ENCODE measurements at regions not wholly inside any gene's neighbourhood (a gene's known extent, or its start where the extent isn't known, plus 50 kb on each side); places are given as distances from the start of the nearest gene placed in this dataset.
A peak's percentile ranks its signal among the peaks of the same experiment; 100 is the strongest.

DNA sequence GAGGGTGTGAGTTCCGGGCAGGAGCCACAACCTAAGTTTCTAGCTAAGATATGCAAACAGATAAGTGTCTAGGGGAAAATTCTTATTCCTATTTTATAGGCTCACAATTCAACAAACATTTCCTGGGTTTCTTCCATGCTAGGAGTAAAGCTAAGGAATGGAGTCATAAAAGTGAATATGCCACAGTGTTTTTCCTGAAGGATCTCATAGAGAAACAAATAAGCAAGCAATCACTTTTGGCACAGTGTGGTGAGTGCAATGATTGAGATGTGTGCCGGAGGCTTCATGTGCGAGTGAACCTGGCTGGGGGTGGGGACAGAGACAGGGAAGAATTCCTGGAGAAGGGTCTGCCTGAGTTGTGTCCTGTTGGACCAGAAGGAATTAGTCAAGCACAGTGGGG is 147.4 kb downstream of the TENT5C start:
- no peak overlapping the region for H3K4me3 ChIP-seq (ENCODE audit: low read depth, low read length)
- no peak for DNase-seq (ENCODE audit: low read depth)

DNA sequence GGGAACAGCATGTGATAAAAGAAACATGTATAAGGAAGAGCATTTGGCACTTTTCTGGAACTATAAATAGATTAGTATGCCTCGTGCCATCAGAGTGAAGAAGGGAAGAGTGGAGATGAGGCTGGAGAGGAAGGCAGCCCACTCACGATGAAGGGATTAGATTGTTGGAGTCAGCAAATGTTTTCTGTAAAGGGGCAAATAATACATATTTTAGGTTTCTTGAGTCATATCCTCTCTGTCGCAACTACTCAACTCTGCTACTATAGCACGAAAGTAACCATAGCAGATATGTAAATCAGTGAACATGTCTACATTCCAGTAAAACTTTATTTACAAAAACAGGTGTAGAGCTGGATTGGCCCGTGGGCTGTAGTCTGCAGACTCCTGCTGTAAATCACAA is 147.8 kb downstream of the TENT5C start:
- H3K4me3 ChIP-seq (ENCODE audit: low read depth, low read length): no peak overlapping the region
- TF ChIP-seq, protein P1, sequence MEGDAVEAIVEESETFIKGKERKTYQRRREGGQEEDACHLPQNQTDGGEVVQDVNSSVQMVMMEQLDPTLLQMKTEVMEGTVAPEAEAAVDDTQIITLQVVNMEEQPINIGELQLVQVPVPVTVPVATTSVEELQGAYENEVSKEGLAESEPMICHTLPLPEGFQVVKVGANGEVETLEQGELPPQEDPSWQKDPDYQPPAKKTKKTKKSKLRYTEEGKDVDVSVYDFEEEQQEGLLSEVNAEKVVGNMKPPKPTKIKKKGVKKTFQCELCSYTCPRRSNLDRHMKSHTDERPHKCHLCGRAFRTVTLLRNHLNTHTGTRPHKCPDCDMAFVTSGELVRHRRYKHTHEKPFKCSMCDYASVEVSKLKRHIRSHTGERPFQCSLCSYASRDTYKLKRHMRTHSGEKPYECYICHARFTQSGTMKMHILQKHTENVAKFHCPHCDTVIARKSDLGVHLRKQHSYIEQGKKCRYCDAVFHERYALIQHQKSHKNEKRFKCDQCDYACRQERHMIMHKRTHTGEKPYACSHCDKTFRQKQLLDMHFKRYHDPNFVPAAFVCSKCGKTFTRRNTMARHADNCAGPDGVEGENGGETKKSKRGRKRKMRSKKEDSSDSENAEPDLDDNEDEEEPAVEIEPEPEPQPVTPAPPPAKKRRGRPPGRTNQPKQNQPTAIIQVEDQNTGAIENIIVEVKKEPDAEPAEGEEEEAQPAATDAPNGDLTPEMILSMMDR (IDR thresholded peaks at IDR 0.05; ENCODE audit: low read depth, low read length, missing control alignments): no peak
- DNase-seq (ENCODE audit: low read depth): no peak

More for the DNA sequence above, 147.4 kb downstream of the TENT5C start:
- TF ChIP-seq, protein P1 (IDR thresholded peaks at IDR 0.05; ENCODE audit: low read depth, low read length, missing control alignments): no peak

DNA sequence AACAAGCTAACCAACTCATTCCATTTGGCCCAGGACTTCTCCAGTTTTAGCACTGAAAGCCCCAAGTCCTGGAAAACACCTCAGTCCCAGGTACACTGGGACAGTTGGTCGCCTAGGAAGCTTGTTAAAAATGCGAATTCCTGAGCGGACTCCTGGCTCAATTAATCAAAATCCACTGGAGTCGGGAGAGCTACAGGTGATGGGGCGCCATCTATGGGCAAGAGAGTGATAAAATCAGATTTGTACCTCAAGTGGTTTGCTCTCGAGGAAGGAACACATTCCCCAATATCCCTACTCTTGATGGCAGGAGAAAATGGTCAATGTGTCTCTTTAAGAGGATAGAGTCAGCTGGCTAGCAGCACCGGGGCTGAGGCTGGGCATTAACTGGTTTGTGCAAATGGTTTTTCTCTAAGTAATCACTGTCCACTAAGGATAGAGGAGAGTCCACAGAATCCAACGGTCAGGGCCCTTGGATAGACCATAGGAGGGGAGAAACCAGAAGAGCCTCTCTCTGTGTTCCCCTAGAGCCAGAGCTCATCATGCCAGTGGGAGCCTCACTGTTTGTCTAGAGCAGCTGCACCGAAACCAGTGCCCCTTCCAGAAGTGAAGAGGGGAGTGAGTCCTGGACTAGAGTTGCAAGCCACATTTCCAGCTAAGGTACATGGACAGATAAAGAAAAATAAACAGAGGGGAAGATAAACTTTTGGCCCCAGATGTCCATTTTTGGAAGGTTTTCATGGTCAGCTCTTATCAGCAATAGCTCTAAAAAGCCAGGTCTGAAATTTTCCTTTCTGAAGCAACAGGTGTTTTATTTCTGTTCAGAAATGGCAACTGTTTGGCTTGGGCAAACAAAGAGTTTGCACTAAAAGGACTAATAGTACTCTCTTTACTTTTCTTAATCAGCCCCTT is 148.5 kb downstream of the TENT5C start:
- peak; percentile 10 for DNase-seq (ENCODE audit: low read depth)
- TF ChIP-seq, protein P1 (IDR thresholded peaks at IDR 0.05; ENCODE audit: low read depth, low read length, missing control alignments): peak; percentile 73
- H3K4me3 ChIP-seq (ENCODE audit: low read depth, low read length): no peak overlapping the region

DNA sequence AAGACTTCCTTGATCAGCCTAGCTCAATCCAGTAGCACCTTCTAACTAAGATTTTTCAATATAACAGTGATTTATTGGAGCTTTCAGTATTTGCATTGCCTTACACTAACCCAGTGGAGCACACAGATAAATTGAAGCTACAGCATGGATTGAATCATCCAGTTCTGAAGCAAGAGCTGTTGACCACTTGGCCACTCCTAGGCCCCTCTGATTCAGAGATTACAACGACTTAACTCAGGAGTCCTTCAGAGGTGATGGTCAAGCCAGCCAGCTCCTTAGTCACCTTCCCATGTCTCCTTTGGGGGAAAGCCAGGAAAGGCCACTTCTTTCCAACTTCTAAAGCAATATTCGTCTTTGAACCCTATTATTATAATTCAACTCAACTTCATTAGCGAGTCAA is 151.8 kb downstream of the TENT5C start:
- TF ChIP-seq, protein P1 (IDR thresholded peaks at IDR 0.05; ENCODE audit: low read depth, low read length, missing control alignments): no peak
- DNase-seq (ENCODE audit: low read depth): no peak
- no peak overlapping the region for H3K4me3 ChIP-seq (ENCODE audit: low read depth, low read length)

DNA sequence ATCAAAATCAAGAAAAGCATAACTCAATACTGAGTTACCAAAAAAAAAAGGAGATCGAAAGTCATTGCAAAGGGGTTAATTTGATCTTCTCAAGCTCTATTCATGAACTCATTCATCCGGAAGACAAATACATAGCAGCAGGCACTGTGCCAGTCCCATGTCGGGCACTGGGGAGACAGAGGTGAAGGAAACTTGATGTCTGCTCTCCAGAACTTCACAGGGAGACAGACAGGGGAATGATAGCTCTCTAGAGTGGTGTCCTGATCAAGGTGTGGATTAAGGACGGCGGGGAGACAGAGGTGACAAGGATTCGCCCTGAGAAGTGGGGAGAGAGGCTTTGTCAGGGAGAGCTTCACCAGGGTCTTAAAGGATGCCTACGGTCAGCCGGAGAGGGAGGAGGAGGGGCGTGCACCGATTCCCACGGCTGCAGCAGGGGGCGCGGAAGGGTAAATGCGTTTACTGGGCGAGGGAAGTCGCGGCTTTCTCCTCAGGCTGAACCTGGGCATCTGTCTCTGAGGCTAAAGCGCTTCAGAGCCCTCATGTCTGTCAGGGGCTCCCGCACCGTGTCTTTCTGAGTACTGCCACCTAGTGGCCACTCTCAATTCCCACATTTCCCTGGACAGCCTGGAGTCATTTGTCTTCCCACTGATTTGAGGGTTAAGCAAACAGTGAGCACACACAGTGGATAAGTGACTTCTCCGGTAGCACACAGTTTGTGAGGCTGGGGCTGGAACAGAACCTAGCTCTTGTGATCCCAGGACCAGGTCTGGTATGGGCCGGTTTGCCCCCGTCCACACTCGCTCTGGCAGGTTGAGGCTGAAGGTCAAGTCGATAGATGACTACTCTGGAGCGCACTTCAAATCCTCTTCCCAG is 152.8 kb downstream of the TENT5C start:
- DNase-seq (ENCODE audit: low read depth): peak; percentile 31
- H3K4me3 ChIP-seq (ENCODE audit: low read depth, low read length): no peak overlapping the region
- TF ChIP-seq, protein P1 (IDR thresholded peaks at IDR 0.05; ENCODE audit: low read depth, low read length, missing control alignments): peak; percentile 82

DNA sequence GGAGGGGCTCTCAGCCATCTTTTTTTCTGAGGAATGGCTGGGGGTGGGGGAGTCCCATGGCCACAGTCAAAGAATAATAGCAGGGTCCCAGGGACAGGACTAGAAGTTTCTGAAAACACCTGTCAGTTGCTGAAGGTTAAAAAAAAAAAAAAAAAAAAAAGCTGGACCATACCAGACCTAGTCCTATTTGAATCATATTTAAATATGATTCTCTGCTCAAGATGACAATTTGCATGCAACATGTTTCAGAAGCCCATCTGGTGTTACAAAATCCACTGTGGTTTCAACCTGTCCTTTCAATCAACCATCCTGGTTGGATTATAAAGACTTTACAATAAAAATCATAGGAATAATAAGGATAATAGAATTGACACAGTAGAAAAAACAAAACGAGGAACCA is 153.7 kb downstream of the TENT5C start:
- no peak for DNase-seq (ENCODE audit: low read depth)
- no peak overlapping the region for H3K4me3 ChIP-seq (ENCODE audit: low read depth, low read length)
- TF ChIP-seq, protein P1 (IDR thresholded peaks at IDR 0.05; ENCODE audit: low read depth, low read length, missing control alignments): no peak

All from GM12864 (cell line).